ENCODE measurements at regions not wholly inside any gene's neighbourhood (a gene's known extent, or its start where the extent isn't known, plus 50 kb on each side); places are given as distances from the start of the nearest gene placed in this dataset.

DNA sequence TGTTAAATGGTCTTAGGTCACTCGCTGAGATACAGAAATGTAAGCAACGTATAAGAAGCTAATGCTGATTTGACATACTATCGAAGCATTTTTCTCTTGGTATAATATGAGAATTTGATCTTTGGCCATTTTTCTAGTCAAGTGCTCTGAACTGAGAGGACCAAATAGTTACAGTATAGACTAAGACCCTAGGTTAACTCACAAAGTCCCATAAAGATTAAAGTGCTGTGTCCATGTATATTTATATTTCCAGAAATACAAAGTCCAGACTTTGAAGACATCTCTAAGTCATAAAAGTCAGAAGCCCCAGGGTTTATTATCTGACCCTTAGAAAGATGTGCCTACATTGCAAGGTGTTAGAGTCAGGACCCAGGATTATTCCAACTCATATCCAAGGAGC, 752.4 kb upstream of the COX7C start:
- Histone ChIP-seq H3K4me3 (no peak overlapping the region), H3K9me3 (ENCODE audit: low read depth) (no peaks in the 10 kb centered on the region), H3K4me2 (no peak overlapping the region), H3K27me3 (no peaks in the 10 kb centered on the region), H3K9ac (no peak overlapping the region), H4K20me1 (ENCODE audit: low read depth) (no peaks in the 10 kb centered on the region), H3K4me1 (no peaks in the 10 kb centered on the region), H3K79me2 (ENCODE audit: low read depth) (no peaks in the 10 kb centered on the region), H3F3A (ENCODE audit: low read depth) (no peaks in the 10 kb centered on the region), H2AFZ (replicated peaks) (no peak overlapping the region), H3K36me3 (no peaks in the 10 kb centered on the region), H3K27ac (no peak overlapping the region)
- TF ChIP-seq EZH2phosphoT487 (IDR thresholded peaks at IDR 0.05): no peak
- Mint-ChIP-seq H3K27me3 (ENCODE audit: insufficient read depth, low read depth) (no peaks in the 10 kb centered on the region), H3K4me3 (no peak overlapping the region), H3K4me1 (no peaks in the 10 kb centered on the region), H3K36me3 (no peaks in the 10 kb centered on the region), H3K27ac (no peak overlapping the region), H3K9me3 (no peaks in the 10 kb centered on the region)
- DNase-seq (ENCODE audit: low spot score): no peak

DNA sequence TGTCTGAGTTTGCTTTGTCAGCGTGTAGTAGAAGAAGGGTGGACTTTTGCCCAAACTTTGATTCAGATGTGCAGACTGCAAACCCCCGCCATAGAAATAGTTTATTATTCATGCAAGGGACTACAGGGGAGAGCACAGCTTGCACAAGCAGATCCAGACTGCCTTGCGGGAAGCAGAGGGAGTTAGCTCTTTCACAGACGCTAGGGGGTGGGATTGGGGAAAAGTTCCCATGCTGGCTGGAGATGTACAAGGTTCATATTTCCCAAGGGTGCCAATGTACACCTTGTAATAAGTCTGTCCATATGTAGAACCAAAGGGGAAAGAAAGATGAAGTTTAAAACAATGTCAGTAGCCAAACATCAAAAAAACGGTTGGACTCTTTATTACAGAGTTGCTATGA, 749.7 kb upstream of the COX7C start:
- H2AFZ ChIP-seq (replicated peaks): no peak overlapping the region
- H3K4me3 ChIP-seq: no peak overlapping the region
- H3K36me3 ChIP-seq: no peaks in the 10 kb centered on the region
- Mint-ChIP-seq H3K4me1 (no peaks in the 10 kb centered on the region), H3K36me3 (no peaks in the 10 kb centered on the region), H3K4me3 (no peak overlapping the region), H3K27ac (no peak overlapping the region), H3K27me3 (ENCODE audit: insufficient read depth, low read depth) (no peaks in the 10 kb centered on the region), H3K9me3 (no peaks in the 10 kb centered on the region)
- DNase-seq (ENCODE audit: low spot score): no peak
- H3K4me2 ChIP-seq: no peak overlapping the region
- no peak overlapping the region for H3K9ac ChIP-seq
- no peaks in the 10 kb centered on the region for H3K27me3 ChIP-seq
- no peak overlapping the region for H3K27ac ChIP-seq
- no peaks in the 10 kb centered on the region for H3K9me3 ChIP-seq (ENCODE audit: low read depth)
- H3K4me1 ChIP-seq: no peaks in the 10 kb centered on the region
- no peaks in the 10 kb centered on the region for H4K20me1 ChIP-seq (ENCODE audit: low read depth)
- H3F3A ChIP-seq (ENCODE audit: low read depth): no peaks in the 10 kb centered on the region
- no peaks in the 10 kb centered on the region for H3K79me2 ChIP-seq (ENCODE audit: low read depth)
- TF ChIP-seq EZH2phosphoT487 (IDR thresholded peaks at IDR 0.05): no peak

DNA sequence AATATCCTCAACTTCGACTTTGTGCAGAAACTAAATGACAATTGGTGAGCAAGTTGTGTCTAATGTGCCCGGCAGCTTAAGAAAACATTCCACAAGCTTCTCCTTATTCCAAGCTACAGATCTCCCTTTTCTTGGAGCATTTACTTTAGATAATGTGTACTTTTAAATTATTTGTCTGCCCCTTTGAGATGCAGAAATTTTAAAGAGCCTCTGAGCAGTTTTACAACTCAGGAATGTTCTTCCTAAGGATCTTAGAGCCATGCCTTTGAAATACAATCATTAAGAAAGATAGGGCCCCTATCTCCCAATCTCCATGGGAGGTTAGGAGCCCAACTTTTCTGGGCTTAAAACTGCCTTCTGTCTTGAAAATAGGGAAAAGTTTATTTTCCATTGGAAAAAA, 723.7 kb upstream of the COX7C start:
- Histone ChIP-seq H3K4me3 (no peak overlapping the region), H3K4me1 (peaks cover 15% of the 10 kb centered on the region), H2AFZ (replicated peaks) (peak overlapping the region; percentile 4), H3K79me2 (ENCODE audit: low read depth) (no peaks in the 10 kb centered on the region), H4K20me1 (ENCODE audit: low read depth) (no peaks in the 10 kb centered on the region), H3K4me2 (no peak overlapping the region), H3F3A (ENCODE audit: low read depth) (no peaks in the 10 kb centered on the region), H3K27me3 (no peaks in the 10 kb centered on the region), H3K9ac (no peak overlapping the region), H3K27ac (no peak overlapping the region), H3K36me3 (no peaks in the 10 kb centered on the region), H3K9me3 (ENCODE audit: low read depth) (no peaks in the 10 kb centered on the region)
- Mint-ChIP-seq H3K27me3 (ENCODE audit: insufficient read depth, low read depth) (peaks cover 4% of the 10 kb centered on the region), H3K4me3 (no peak overlapping the region), H3K9me3 (no peaks in the 10 kb centered on the region), H3K36me3 (no peaks in the 10 kb centered on the region), H3K4me1 (peaks cover 12% of the 10 kb centered on the region), H3K27ac (no peak overlapping the region)
- DNase-seq (ENCODE audit: low spot score): no peak
- TF ChIP-seq, protein P1, sequence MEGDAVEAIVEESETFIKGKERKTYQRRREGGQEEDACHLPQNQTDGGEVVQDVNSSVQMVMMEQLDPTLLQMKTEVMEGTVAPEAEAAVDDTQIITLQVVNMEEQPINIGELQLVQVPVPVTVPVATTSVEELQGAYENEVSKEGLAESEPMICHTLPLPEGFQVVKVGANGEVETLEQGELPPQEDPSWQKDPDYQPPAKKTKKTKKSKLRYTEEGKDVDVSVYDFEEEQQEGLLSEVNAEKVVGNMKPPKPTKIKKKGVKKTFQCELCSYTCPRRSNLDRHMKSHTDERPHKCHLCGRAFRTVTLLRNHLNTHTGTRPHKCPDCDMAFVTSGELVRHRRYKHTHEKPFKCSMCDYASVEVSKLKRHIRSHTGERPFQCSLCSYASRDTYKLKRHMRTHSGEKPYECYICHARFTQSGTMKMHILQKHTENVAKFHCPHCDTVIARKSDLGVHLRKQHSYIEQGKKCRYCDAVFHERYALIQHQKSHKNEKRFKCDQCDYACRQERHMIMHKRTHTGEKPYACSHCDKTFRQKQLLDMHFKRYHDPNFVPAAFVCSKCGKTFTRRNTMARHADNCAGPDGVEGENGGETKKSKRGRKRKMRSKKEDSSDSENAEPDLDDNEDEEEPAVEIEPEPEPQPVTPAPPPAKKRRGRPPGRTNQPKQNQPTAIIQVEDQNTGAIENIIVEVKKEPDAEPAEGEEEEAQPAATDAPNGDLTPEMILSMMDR (IDR thresholded peaks at IDR 0.05): no peak
- TF ChIP-seq EZH2 (IDR thresholded peaks at IDR 0.05): no peak

DNA sequence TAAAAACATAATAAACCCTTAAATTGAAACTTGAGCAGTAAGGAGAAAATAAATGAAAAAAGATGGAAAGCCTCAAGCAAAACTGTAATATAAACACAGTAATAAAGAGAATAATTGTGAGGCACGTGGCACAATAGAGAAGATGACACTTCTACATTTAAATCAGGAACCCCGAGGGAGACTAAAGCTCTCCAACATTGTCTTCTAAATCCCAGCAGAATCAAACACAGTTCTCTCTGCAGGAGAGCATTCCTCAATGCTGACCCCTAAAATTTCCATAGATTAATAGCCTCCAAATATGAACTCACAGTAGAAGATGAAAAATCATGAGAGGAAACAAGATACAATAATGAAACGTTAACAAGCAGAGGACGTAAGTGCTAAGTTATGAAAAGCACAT, 721.2 kb upstream of the COX7C start:
- no peaks in the 10 kb centered on the region for H3F3A ChIP-seq (ENCODE audit: low read depth)
- no peak overlapping the region for H3K4me2 ChIP-seq
- no peaks in the 10 kb centered on the region for H3K36me3 Mint-ChIP-seq
- H3K9me3 Mint-ChIP-seq: no peaks in the 10 kb centered on the region
- H3K36me3 ChIP-seq: no peaks in the 10 kb centered on the region
- no peaks in the 10 kb centered on the region for H3K9me3 ChIP-seq (ENCODE audit: low read depth)
- H4K20me1 ChIP-seq (ENCODE audit: low read depth): no peaks in the 10 kb centered on the region
- H3K4me1 Mint-ChIP-seq: peaks cover 12% of the 10 kb centered on the region
- H3K4me1 ChIP-seq: peaks cover 15% of the 10 kb centered on the region
- H3K9ac ChIP-seq: no peak overlapping the region
- H3K27me3 Mint-ChIP-seq (ENCODE audit: insufficient read depth, low read depth): peaks cover 4% of the 10 kb centered on the region
- H3K4me3 ChIP-seq: no peak overlapping the region
- DNase-seq (ENCODE audit: low spot score): no peak
- no peak overlapping the region for H3K27ac Mint-ChIP-seq
- no peak overlapping the region for H3K27ac ChIP-seq
- H2AFZ ChIP-seq (replicated peaks): no peak overlapping the region
- no peaks in the 10 kb centered on the region for H3K79me2 ChIP-seq (ENCODE audit: low read depth)
- H3K27me3 ChIP-seq: no peaks in the 10 kb centered on the region
- no peak overlapping the region for H3K4me3 Mint-ChIP-seq
- TF ChIP-seq EZH2 (IDR thresholded peaks at IDR 0.05) (no peak), EZH2phosphoT487 (IDR thresholded peaks at IDR 0.05) (no peak)
- TF ChIP-seq, protein P1 (IDR thresholded peaks at IDR 0.05): no peak

Measured in neural progenitor cell (in vitro differentiated cells).